GM12878 (cell line): ENCODE measurements at regions not wholly inside any gene's neighbourhood (a gene's known extent, or its start where the extent isn't known, plus 50 kb on each side); places are given as distances from the start of the nearest gene placed in this dataset.

ENCODE experiments used
- ETV6 ChIP-seq, 2 experiments: fragments of 450-650 bp in 1 of 2; IDR thresholded peaks in 1 of 2; conservative IDR thresholded peaks in 1 of 2; 2 replicates each; pipeline ENCODE4 v1.6.1; 2014; ENCODE audit warnings: antibody characterized with exemption in 1 of 2, borderline replicate concordance in 1 of 2, low read depth in 1 of 2, mild to moderate bottlenecking in 1 of 2, moderate library complexity in 1 of 2
- FOXM1 ChIP-seq: IDR thresholded peaks from 2 replicates; pipeline ENCODE4 v1.6.1; 2012; ENCODE audit warnings: low read depth, mild to moderate bottlenecking, inconsistent platforms, low read length, moderate library complexity
- REST ChIP-seq: IDR thresholded peaks from 2 replicates; pipeline ENCODE4 v1.6.1; 2012; ENCODE audit warnings: mild to moderate bottlenecking, low read depth, low read length
- RFX5 ChIP-seq: IDR thresholded peaks from 2 replicates; pipeline ENCODE4 v1.6.1; 2011; ENCODE audit warnings: low read depth, low read length, improper control_type of control experiment
- SMC3 ChIP-seq: IDR thresholded peaks from 2 replicates; pipeline ENCODE4 v1.6.1; 2011; ENCODE audit warnings: low read length, improper control_type of control experiment, borderline replicate concordance
- STAT3 ChIP-seq: IDR thresholded peaks from 2 replicates; pipeline ENCODE4 v1.6.1; 2011; ENCODE audit warnings: low read depth, low read length, improper control_type of control experiment
- TCF12 ChIP-seq: IDR thresholded peaks from 2 replicates; pipeline ENCODE4 v1.6.1; 2011; ENCODE audit warnings: low read depth, mild to moderate bottlenecking, low read length
- ZSCAN29 ChIP-seq: fragments of 450-650 bp; IDR thresholded peaks from 2 replicates; pipeline ENCODE4 v1.6.1; 2017; ENCODE audit warnings: mild to moderate bottlenecking, moderate library complexity
- TF ChIP-seq, protein P1 (sequence below), 3 experiments: IDR thresholded peaks in 2 of 3; conservative IDR thresholded peaks in 1 of 3; 2 replicates each; pipeline ENCODE4 v1.5.1; 2011; ENCODE audit warnings: low read depth in 3 of 3, low read length in 3 of 3, mild to moderate bottlenecking in 3 of 3, control low read depth in 2 of 3, moderate library complexity in 2 of 3, inconsistent platforms in 1 of 3, mixed read lengths in 1 of 3; ENCODE audit not compliant: control insufficient read depth in 2 of 3, insufficient read depth in 1 of 3; ENCODE audit errors: extremely low read depth in 1 of 3

DNA sequence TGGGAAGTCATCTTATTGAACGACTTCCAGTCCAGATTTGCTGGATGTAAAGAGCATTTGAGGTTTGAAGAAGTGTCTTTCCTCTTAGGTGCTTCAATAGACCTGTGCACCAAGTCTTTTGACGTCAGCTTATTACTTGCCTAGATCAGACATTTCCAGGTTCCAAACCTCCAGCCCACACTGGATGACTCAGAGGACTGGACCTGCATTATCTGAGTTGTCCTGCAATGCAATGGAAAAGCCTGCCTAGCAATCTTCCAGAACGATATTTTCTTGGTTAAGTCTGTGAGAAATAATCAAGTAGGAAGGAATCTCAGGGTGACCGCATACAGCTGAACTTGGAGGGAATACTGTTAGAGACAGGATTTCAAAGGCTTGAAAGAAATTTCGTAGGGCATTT lies 147.2 kb upstream of the MOCS2 start:
- no peak for TF ChIP-seq TCF12
- TF ChIP-seq, protein P1, sequence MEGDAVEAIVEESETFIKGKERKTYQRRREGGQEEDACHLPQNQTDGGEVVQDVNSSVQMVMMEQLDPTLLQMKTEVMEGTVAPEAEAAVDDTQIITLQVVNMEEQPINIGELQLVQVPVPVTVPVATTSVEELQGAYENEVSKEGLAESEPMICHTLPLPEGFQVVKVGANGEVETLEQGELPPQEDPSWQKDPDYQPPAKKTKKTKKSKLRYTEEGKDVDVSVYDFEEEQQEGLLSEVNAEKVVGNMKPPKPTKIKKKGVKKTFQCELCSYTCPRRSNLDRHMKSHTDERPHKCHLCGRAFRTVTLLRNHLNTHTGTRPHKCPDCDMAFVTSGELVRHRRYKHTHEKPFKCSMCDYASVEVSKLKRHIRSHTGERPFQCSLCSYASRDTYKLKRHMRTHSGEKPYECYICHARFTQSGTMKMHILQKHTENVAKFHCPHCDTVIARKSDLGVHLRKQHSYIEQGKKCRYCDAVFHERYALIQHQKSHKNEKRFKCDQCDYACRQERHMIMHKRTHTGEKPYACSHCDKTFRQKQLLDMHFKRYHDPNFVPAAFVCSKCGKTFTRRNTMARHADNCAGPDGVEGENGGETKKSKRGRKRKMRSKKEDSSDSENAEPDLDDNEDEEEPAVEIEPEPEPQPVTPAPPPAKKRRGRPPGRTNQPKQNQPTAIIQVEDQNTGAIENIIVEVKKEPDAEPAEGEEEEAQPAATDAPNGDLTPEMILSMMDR (IDR thresholded peaks at IDR 0.05 in 2 of 3, conservative IDR thresholded peaks at IDR 0.05 in 1 of 3; ENCODE audit: control insufficient read depth in 2 of 3, extremely low read depth in 1 of 3, insufficient read depth in 1 of 3, low read depth in 3 of 3, low read length in 3 of 3): no peak
- no peak for TF ChIP-seq STAT3
- TF ChIP-seq REST: no peak
- TF ChIP-seq RFX5: no peak
- TF ChIP-seq ETV6 (conservative IDR thresholded peaks at IDR 0.05 in 1 of 2, IDR thresholded peaks at IDR 0.05 in 1 of 2; ENCODE audit: borderline replicate concordance in 1 of 2, low read depth in 1 of 2): no peak
- TF ChIP-seq FOXM1: no peak
- TF ChIP-seq SMC3: no peak
- TF ChIP-seq ZSCAN29: no peak
